Mammary epithelial cell (primary cell): ENCODE measurements at regions not wholly inside any gene's neighbourhood (a gene's known extent, or its start where the extent isn't known, plus 50 kb on each side); places are given as distances from the start of the nearest gene placed in this dataset.

Experiments used
- EZH2 ChIP-seq: IDR thresholded peaks from 2 replicates; pipeline ENCODE4 v1.6.1; 2012; ENCODE audit warnings: low read length, inconsistent platforms, borderline replicate concordance
- TF ChIP-seq, protein P1 (sequence below), 2 donors: IDR thresholded peaks in 1 of 2; conservative IDR thresholded peaks in 1 of 2; 2 replicates each; pipeline ENCODE4 v1.5.1; 2011 to 2012; ENCODE audit warnings: inconsistent platforms in 2 of 2, low read length in 2 of 2, mild to moderate bottlenecking in 2 of 2, control low read depth in 1 of 2, low read depth in 1 of 2; ENCODE audit not compliant: insufficient read depth in 1 of 2; ENCODE audit errors: extremely low read depth in 1 of 2

DNA sequence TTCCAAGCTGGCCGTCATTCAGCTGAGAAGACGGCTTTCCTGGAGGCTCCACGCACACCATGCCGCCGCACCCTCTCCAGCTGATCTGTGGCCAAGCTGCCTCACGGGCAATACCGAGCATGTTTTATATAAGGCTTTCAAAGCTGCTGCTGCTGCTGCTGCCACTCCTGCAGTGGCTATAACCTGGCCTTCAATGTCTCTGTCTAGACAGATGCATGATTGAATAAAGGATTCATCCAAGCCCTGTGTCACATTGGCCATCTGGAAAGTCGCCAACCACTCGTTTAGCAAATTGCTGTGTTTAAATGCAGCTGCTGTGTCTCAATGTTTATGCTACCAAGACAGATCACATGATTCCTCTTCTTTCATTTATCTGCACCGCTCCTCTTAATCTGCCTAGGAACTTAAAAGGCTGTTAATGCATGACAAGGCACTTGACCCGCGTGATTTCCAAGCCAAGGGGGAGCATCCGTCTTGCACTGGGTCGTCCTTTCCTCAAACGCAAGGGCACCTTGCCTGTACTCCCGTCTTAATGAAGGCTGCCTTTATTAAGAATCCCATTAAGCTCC is 114.3 kb downstream of the TEX26 start:
- TF ChIP-seq, protein P1, sequence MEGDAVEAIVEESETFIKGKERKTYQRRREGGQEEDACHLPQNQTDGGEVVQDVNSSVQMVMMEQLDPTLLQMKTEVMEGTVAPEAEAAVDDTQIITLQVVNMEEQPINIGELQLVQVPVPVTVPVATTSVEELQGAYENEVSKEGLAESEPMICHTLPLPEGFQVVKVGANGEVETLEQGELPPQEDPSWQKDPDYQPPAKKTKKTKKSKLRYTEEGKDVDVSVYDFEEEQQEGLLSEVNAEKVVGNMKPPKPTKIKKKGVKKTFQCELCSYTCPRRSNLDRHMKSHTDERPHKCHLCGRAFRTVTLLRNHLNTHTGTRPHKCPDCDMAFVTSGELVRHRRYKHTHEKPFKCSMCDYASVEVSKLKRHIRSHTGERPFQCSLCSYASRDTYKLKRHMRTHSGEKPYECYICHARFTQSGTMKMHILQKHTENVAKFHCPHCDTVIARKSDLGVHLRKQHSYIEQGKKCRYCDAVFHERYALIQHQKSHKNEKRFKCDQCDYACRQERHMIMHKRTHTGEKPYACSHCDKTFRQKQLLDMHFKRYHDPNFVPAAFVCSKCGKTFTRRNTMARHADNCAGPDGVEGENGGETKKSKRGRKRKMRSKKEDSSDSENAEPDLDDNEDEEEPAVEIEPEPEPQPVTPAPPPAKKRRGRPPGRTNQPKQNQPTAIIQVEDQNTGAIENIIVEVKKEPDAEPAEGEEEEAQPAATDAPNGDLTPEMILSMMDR (conservative IDR thresholded peaks at IDR 0.05 in 1 of 2, IDR thresholded peaks at IDR 0.05 in 1 of 2; ENCODE audit: extremely low read depth in 1 of 2, insufficient read depth in 1 of 2, low read depth in 1 of 2, low read length in 2 of 2), result no peak
- TF ChIP-seq EZH2, result no peak
